Rectal smooth muscle tissue (tissue), 1 donor: ENCODE measurements at regions not wholly inside any gene's neighbourhood (a gene's known extent, or its start where the extent isn't known, plus 50 kb on each side); places are given as distances from the start of the nearest gene placed in this dataset.
"Not testable (repeated sequence)": the region's sequence is repeated elsewhere in the genome, so short reads cannot be mapped to it uniquely, and the experiment has no call there.

ENCODE experiments used
- H3K27ac ChIP-seq: one replicate; pipeline ENCODE4 v1.7.0; 2013; ENCODE audit warnings: low read depth, low read length, inconsistent platforms
- H3K27me3 ChIP-seq: one replicate; pipeline ENCODE4 v1.7.0; 2013; ENCODE audit warnings: low read length; ENCODE audit not compliant: control insufficient read depth, insufficient read depth
- H3K36me3 ChIP-seq: one replicate; pipeline ENCODE4 v1.7.0; 2013; ENCODE audit warnings: low read length; ENCODE audit not compliant: control insufficient read depth, insufficient read depth
- H3K4me1 ChIP-seq: one replicate; pipeline ENCODE4 v1.7.0; 2013; ENCODE audit warnings: low read length; ENCODE audit not compliant: control insufficient read depth, insufficient read depth
- H3K4me3 ChIP-seq: one replicate; pipeline ENCODE4 v1.7.0; 2013; ENCODE audit warnings: low read length
- H3K9ac ChIP-seq: one replicate; pipeline ENCODE4 v1.7.0; 2013; ENCODE audit warnings: low read length

DNA sequence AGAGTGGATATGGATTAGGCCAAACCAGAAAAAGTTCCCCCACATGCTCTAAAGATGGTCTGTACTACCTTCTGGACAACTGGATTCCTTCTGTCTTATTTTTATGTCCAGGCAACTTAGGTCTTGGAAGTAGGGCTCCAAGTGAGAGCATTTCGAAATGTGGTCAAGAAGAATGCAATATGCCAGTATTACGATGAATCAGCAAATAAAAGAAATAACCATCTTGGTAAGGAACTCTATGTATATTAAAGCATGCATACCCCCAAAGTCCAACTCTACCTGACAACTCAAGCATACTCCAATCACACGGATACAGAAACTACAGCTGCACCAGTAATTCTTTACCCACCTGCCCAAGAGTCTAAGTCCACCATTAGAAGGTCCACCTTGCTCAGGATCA, 234.5 kb downstream of the HNRNPD start:
- no peaks in the 10 kb centered on the region for H3K4me1 ChIP-seq

DNA sequence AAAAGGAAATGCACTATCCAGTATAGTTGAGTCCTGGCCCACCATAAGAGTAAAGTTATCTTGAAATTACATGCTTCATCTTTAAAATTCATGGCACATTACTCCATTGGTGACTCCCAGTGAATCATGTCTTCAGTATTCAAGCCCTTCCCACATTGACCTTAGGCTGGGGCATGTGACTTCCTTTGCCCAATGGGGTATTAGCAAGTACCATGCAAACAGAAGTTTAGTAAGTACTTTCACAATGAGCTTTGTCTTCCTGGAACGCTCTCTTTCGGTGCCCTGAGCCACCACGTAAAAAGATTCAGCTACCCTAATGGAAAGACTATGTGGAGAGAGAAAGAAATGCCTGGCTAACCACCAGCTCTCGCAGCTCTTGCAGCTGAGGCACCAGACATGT, 235.4 kb downstream of the HNRNPD start:
- Histone ChIP-seq H3K4me3 (no peak overlapping the region), H3K36me3 (no peaks in the 10 kb centered on the region), H3K27me3 (no peaks in the 10 kb centered on the region)

More for the DNA sequence above, 234.5 kb downstream of the HNRNPD start:
- H3K27me3 ChIP-seq, result no peaks in the 10 kb centered on the region
- H3K9ac ChIP-seq, result no peak overlapping the region
- no peak overlapping the region for H3K27ac ChIP-seq
- H3K4me3 ChIP-seq, result no peak overlapping the region
- H3K36me3 ChIP-seq, result no peaks in the 10 kb centered on the region

DNA sequence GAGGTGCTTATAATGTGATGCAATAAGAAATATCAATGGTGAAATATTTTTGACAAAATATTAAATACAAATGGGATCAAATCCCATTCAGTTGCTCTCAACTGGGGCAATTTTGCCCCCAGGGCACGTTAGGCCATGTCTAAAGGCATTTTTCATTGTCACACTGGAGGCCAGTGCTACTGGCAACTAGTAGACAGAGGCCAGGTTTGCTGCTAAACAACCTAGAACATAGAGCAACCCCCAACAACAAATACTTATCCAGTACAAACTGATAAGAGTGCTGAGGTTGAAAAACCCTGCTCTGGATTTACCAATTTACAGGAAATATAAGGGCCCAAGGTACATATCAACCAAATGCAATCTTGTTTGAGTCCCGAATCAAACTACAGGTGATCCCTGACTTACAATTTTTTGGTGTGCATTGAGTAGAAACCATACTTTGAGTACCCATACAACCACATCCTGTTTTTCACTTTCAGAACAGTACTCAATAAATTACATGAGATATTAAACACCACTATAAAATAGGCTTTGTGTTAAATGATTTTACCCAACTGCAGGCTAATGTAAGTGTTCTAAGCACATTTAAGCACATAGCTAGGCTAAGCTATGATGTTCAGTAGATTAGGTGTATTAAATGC, 237.5 kb downstream of the HNRNPD start:
- H3K36me3 ChIP-seq, result no peaks in the 10 kb centered on the region
- H3K9ac ChIP-seq, result no peak overlapping the region
- H3K4me3 ChIP-seq, result no peak overlapping the region
- H3K27ac ChIP-seq, result no peak overlapping the region
- no peaks in the 10 kb centered on the region for H3K27me3 ChIP-seq
- no peaks in the 10 kb centered on the region for H3K4me1 ChIP-seq

More for the DNA sequence above, 235.4 kb downstream of the HNRNPD start:
- Histone ChIP-seq H3K27ac (no peak overlapping the region), H3K4me1 (no peaks in the 10 kb centered on the region), H3K9ac (no peak overlapping the region)

- no peak overlapping the region for H3K4me3 ChIP-seq
- no peaks in the 10 kb centered on the region for H3K36me3 ChIP-seq
- H3K4me1 ChIP-seq, result no peaks in the 10 kb centered on the region
- H3K9ac ChIP-seq, result no peak overlapping the region
- H3K27me3 ChIP-seq, result no peaks in the 10 kb centered on the region
- no peak overlapping the region for H3K27ac ChIP-seq
Observed at GRCh38 chr4:82128355-82128754, 245.4 kb downstream of the HNRNPD start.

DNA sequence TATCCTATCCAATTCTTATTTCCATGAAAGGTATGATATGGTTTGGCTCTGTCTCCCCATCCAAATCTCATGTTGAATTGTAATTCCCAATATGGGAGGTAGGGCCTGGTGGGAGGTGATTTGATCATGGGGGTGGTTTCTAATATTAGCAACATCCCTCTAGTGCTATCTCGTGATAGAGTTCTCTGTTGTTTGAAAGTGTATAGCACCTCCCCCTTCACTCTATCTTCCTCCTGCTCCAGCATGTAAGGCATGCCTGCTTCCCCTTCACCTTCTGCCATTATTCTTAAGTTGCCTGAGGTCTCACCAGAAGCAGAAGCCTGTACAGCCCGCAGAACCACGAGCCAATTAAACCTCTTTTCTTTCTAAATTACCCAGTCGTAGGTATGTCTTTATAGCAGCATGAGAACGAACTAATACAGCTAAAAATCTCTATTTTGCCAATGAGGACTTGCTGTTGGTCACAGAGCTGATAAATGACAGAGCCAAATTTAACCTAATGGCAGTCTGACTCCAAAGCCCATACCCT, 247.2 kb downstream of the HNRNPD start:
- Histone ChIP-seq H3K27me3 (no peaks in the 10 kb centered on the region), H3K4me3 (no peak overlapping the region), H3K27ac (no peak overlapping the region), H3K4me1 (no peaks in the 10 kb centered on the region), H3K9ac (no peak overlapping the region), H3K36me3 (no peaks in the 10 kb centered on the region)

DNA sequence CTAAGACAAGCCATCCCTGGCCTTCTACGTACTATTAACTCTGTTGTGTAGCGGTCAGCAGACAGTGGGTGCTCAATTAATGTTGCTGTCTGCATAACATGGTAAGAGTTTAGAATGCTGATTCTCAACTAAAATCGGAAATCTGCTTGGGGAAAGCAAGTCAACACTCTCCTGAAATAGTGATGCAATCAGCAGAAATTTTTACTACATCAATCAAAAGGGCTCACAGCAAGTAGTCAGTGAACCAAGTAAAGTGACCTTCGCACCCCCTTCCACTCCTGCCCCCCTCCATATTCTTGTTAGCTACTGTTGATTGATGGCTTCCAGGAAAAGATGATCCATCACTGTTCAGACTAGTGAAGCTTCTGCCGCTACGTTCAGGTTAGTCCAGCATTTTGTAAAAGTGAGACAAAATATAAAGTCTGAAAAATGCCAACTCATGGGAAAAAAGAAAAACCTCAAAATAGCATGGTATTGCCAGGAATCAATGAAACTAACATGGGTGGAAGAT, 247.9 kb downstream of the HNRNPD start:
- Histone ChIP-seq H3K9ac (no peak overlapping the region), H3K27me3 (no peaks in the 10 kb centered on the region), H3K4me3 (no peak overlapping the region), H3K4me1 (no peaks in the 10 kb centered on the region), H3K27ac (no peak overlapping the region), H3K36me3 (no peaks in the 10 kb centered on the region)

DNA sequence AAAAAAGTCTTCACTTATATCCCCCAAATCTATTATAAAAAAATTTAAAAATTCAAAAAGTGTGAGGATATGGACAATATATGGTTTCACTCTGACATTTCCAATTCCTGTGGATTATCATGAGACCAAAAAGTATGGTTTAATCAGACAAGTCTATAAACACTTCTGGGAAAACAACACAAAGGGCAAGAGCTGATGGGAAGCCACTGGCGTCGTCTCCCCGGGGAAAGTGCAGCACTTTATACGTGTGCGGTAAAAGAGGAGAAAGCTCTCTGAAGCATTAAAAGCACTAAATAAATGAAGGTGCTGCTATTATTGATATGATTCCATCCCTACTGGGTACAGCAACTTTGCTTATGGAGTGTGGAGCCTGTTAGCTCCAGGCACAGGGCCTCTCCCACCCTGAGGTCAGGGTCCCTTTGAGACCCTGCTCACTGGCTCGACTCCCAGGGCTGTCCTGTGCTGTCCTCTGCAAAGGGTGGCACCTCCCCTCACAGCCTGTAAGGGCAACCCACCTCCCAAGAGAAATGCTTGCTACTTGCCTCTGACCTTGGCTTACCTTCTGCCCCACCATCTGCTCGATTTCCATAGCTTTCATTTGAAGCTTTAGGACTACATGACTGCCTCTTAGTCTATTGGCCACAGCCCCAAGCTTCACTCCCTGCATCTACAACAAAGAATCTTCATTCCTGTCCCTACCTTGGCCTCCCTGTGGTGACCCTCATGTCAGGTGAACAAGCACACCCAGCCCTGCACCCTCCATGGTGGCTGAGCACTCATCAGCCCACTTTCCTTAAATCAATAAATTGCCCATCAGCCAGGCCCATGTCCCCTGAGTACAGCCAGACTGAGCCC, 248.6 kb downstream of the HNRNPD start:
- Histone ChIP-seq H3K27me3 (no peaks in the 10 kb centered on the region), H3K27ac (no peak overlapping the region), H3K4me1 (no peaks in the 10 kb centered on the region), H3K9ac (no peak overlapping the region), H3K36me3 (no peaks in the 10 kb centered on the region), H3K4me3 (no peak overlapping the region)

GRCh38 chr4:82124365-82124764, 249.4 kb downstream of the HNRNPD start:
- H3K27me3 ChIP-seq, result no peaks in the 10 kb centered on the region
- H3K4me1 ChIP-seq, result no peaks in the 10 kb centered on the region
- no peak overlapping the region for H3K9ac ChIP-seq
- H3K4me3 ChIP-seq, result no peak overlapping the region
- no peak overlapping the region for H3K27ac ChIP-seq
- H3K36me3 ChIP-seq, result no peaks in the 10 kb centered on the region

- Histone ChIP-seq H3K27me3 (no peaks in the 10 kb centered on the region), H3K4me3 (no peak overlapping the region), H3K36me3 (no peaks in the 10 kb centered on the region), H3K9ac (no peak overlapping the region), H3K27ac (no peak overlapping the region), H3K4me1 (no peaks in the 10 kb centered on the region)
Observed at GRCh38 chr4:82123934-82124333, 249.9 kb downstream of the HNRNPD start.

DNA sequence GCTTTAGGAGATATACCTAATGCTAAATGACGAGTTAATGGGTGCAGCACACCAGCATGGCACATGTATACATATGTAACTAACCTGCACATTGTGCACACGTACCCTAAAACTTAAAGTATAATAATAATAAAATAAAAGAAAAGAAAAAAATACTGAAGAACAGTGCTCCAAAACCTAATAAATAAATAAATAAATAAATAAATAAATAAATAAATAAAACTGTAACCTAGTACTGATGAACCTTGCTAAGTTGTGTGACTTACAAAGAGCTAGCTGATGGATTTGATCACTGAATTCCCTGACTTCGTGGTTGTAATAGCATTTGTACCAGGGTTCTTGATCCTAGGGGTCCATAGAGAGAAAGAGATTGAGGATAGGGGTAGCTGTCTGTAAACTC, 258.6 kb downstream of the HNRNPD start:
- H3K9ac ChIP-seq, H3K4me1 ChIP-seq, H3K36me3 ChIP-seq, H3K27ac ChIP-seq, H3K27me3 ChIP-seq, H3K4me3 ChIP-seq: not testable (repeated sequence)

DNA sequence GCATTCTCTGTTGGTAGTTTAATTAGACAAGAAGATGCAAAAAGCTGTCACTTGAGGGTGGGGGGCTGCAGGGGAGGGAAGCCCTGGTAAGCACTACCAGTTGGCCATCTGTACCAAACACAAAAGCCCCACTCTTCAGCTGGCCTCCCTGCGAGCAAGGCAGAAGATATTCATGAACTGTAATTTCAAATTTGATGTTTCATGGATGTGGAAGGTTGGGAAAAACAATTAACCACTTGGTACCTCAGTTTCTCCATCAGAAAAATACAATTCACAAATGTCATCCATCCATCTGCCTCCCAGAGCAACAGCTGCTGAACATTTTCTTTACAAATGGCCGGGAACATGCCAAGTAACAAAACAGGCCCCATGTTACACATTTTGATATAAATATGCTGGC, 265.3 kb downstream of the HNRNPD start:
- H3K27ac ChIP-seq, result no peak overlapping the region
- H3K4me3 ChIP-seq, result no peak overlapping the region
- H3K4me1 ChIP-seq, result no peaks in the 10 kb centered on the region
- no peak overlapping the region for H3K9ac ChIP-seq
- H3K27me3 ChIP-seq, result no peaks in the 10 kb centered on the region
- H3K36me3 ChIP-seq, result no peaks in the 10 kb centered on the region

GRCh38 chr4:82104578-82104977, 269.2 kb downstream of the HNRNPD start:
- Histone ChIP-seq H3K4me1 (no peaks in the 10 kb centered on the region), H3K36me3 (no peaks in the 10 kb centered on the region), H3K27ac (no peak overlapping the region), H3K27me3 (no peaks in the 10 kb centered on the region), H3K9ac (no peak overlapping the region), H3K4me3 (no peak overlapping the region)
